HepG2 (cell line): ENCODE measurements at regions not wholly inside any gene's neighbourhood (a gene's known extent, or its start where the extent isn't known, plus 50 kb on each side); places are given as distances from the start of the nearest gene placed in this dataset.

Experiments used
- ATAC-seq: fragments of 200-7000 bp; cut with Tn5 transposase; 3 replicates; pipeline ENCODE4 v1.9.1; 2020; ENCODE audit warnings: mild to moderate bottlenecking, moderate library complexity
- BruUV-seq: library from RNA; stranded (reverse); fragments of 400-500 nt; replicated peaks from 2 replicates; lab custom pipeline; 2021; lab: Mats Ljungman, UMichigan
- CTCF ChIA-PET: fragments of 300-600 bp; formaldehyde crosslinking; extraction: SDS; loops from one replicate; lab custom pipeline; 2021; ENCODE audit warnings: low total read pairs, inconsistent platforms, low intra/inter-chr PET ratio; lab: Yijun Ruan, JAX
- POLR2A ChIA-PET: fragments of 350-600 bp; sonication (Branson Sonifier 250); formaldehyde crosslinking; loops from one replicate; lab custom pipeline; 2020; ENCODE audit warnings: antibody characterized with exemption, inconsistent platforms; lab: Yijun Ruan, JAX
- DNase-seq: peaks from one replicate; pipeline ENCODE4 v3.0.0-alpha.2; 2015; ENCODE audit warnings: low spot score
- FAIRE-seq: peaks from 3 replicates; lab custom pipeline; 2011; peaks lifted over from hg19 to GRCh38; lab: Jason Lieb, UNC
- H2AFZ ChIP-seq: one replicate; pipeline ENCODE4 v1.6.1; 2011; ENCODE audit warnings: low read length, inconsistent platforms
- H3K27ac ChIP-seq: fragments of 300-600 bp; 3 replicates; pipeline ENCODE4 v1.8.0; 2011; ENCODE audit warnings: mixed run types, mild to moderate bottlenecking, mixed read lengths, low read length, inconsistent platforms; ENCODE audit not compliant: insufficient read depth; ENCODE audit errors: extremely low read length
- H3K27me3 ChIP-seq, 2 experiments: fragments of 200-600 bp in 1 of 2; 2 replicates in 1 of 2; 3 replicates in 1 of 2; pipeline versions ENCODE4 v1.6.0 to v1.8.0; 2011; ENCODE audit warnings: low read length in 2 of 2, mild to moderate bottlenecking in 2 of 2, moderate library complexity in 2 of 2, inconsistent platforms in 1 of 2; ENCODE audit not compliant: insufficient read depth in 2 of 2, control insufficient read depth in 1 of 2
- H3K36me3 ChIP-seq, 2 experiments: fragments of 200-600 bp in 1 of 2; replicated peaks in 1 of 2; 2 replicates in 1 of 2; 3 replicates in 1 of 2; pipeline versions ENCODE4 v1.5.1 to v1.8.0; 2011; ENCODE audit warnings: low read length in 2 of 2, inconsistent platforms in 1 of 2; ENCODE audit not compliant: insufficient read depth in 2 of 2, control insufficient read depth in 1 of 2
- H3K4me1 ChIP-seq: 2 replicates; pipeline ENCODE4 v1.5.1; 2012; ENCODE audit warnings: low read length, inconsistent platforms; ENCODE audit not compliant: insufficient read depth
- H3K4me2 ChIP-seq: 2 replicates; pipeline ENCODE4 v1.6.0; 2011; ENCODE audit warnings: low read depth, low read length, inconsistent platforms
- H3K4me3 ChIP-seq, 3 experiments: fragments of 200-600 bp in 1 of 3; sonication (generic), shearing (Covaris generic) in 1 of 3; replicated peaks in 1 of 3; 2 replicates each; pipeline ENCODE4 v1.5.1; 2011 to 2016; ENCODE audit warnings: low read length in 3 of 3, inconsistent platforms in 2 of 3, low read depth in 2 of 3, mild to moderate bottlenecking in 2 of 3, control low read depth in 1 of 3, mixed read lengths in 1 of 3; ENCODE audit not compliant: insufficient read depth in 1 of 3
- H3K79me2 ChIP-seq: one replicate; pipeline ENCODE4 v1.6.1; 2011; ENCODE audit warnings: low read length, inconsistent platforms; ENCODE audit not compliant: insufficient read depth
- H3K9ac ChIP-seq: 2 replicates; pipeline ENCODE4 v1.6.0; 2011; ENCODE audit warnings: mild to moderate bottlenecking, low read depth, low read length, inconsistent platforms; ENCODE audit not compliant: insufficient read depth
- H3K9me3 ChIP-seq: 2 replicates; pipeline ENCODE4 v1.5.1; 2012; ENCODE audit warnings: mild to moderate bottlenecking, low read length
- H4K20me1 ChIP-seq: 2 replicates; pipeline ENCODE4 v1.6.0; 2011; ENCODE audit warnings: inconsistent platforms, mild to moderate bottlenecking, low read length, moderate library complexity; ENCODE audit not compliant: insufficient read depth
- FOXK2 ChIP-seq: fragments of 450-650 bp; IDR thresholded peaks from 2 replicates; pipeline ENCODE4 v1.6.1; 2016
- GABPA ChIP-seq, 2 experiments: IDR thresholded peaks; 2 replicates each; pipeline ENCODE4 v1.6.1; 2011 to 2016; ENCODE audit warnings: low read depth in 2 of 2, low read length in 1 of 2, missing biosample characterization in 1 of 2, missing genetic modification characterization in 1 of 2
- HDAC2 ChIP-seq: sonication (generic); formaldehyde crosslinking; IDR thresholded peaks from 2 replicates; pipeline ENCODE4 v1.4.0; 2020; ENCODE audit warnings: missing genetic modification reagents
- HNRNPL ChIP-seq: fragments of 200-400 bp; formaldehyde crosslinking; IDR thresholded peaks from 2 replicates; pipeline ENCODE4 v1.6.1; 2017; ENCODE audit warnings: mild to moderate bottlenecking, low read depth, low read length
- MBD4 ChIP-seq: IDR thresholded peaks from 2 replicates; pipeline ENCODE4 v1.6.1; 2012; ENCODE audit warnings: low read length, inconsistent platforms, borderline replicate concordance
- NFATC3 ChIP-seq: sonication (generic); formaldehyde crosslinking; IDR thresholded peaks from 2 replicates; pipeline ENCODE4 v1.5.1; 2020; ENCODE audit warnings: mild to moderate bottlenecking, missing genetic modification reagents
- ZNF207 ChIP-seq: fragments of 450-650 bp; IDR thresholded peaks from 2 replicates; pipeline ENCODE4 v1.6.1; 2016; ENCODE audit warnings: antibody characterized with exemption, borderline replicate concordance
- ZNF263 ChIP-seq: sonication (generic); formaldehyde crosslinking; IDR thresholded peaks from 2 replicates; pipeline ENCODE4 v1.4.0; 2020; ENCODE audit warnings: missing genetic modification reagents
- ZNF383 ChIP-seq: sonication (generic); formaldehyde crosslinking; IDR thresholded peaks from 2 replicates; pipeline ENCODE4 v1.4.0; 2020; ENCODE audit warnings: missing genetic modification reagents, mild to moderate bottlenecking, borderline replicate concordance
- ZNF549 ChIP-seq: sonication (generic); formaldehyde crosslinking; IDR thresholded peaks from 2 replicates; pipeline ENCODE4 v1.5.0; 2020; ENCODE audit warnings: missing genetic modification reagents
- ZNF839 ChIP-seq: sonication (generic); formaldehyde crosslinking; IDR thresholded peaks from 2 replicates; pipeline ENCODE4 v1.4.0; 2020; ENCODE audit warnings: missing genetic modification reagents, mild to moderate bottlenecking, borderline replicate concordance
- ZNF850 ChIP-seq: sonication (generic); formaldehyde crosslinking; conservative IDR thresholded peaks from 2 replicates; pipeline ENCODE4 v1.9.0; 2021; ENCODE audit warnings: mild to moderate bottlenecking, missing genetic modification reagents
- WGBS: methylation state at CpG from one replicate; pipeline ENCODE4 v1.1.6; 2017; ENCODE audit warnings: low lambda C conversion rate; 5-methylcytosine and 5-hydroxymethylcytosine counted together
- in situ Hi-C: cut with HindIII; loops from 2 replicates; pipeline ENCODE4 v1.10.0; 2017; ENCODE audit warnings: low pct_unique_long_range_greater_than_20kb; ENCODE audit not compliant: extremely low pct_ligation_motif_present
- intact Hi-C: fragments of 100-400 bp; cut with micrococcal nuclease; formaldehyde crosslinking; loops from one replicate; pipeline ENCODE4 v1.10.0; 2022; ENCODE audit not compliant: unreplicated experiment
- TF ChIP-seq, protein P1 (sequence below): sonication (generic); formaldehyde crosslinking; IDR thresholded peaks from 2 replicates; pipeline ENCODE4 v1.5.0; 2020; ENCODE audit warnings: mild to moderate bottlenecking, missing genetic modification reagents
- TF ChIP-seq, protein P2 (sequence below): IDR thresholded peaks from 2 replicates; pipeline ENCODE4 v1.6.1; 2016
- TF ChIP-seq, protein P3 (sequence below): sonication (generic); formaldehyde crosslinking; IDR thresholded peaks from 2 replicates; pipeline ENCODE4 v1.8.0; 2022; ENCODE audit warnings: mild to moderate bottlenecking, missing genetic modification reagents, moderate library complexity
- TF ChIP-seq, protein P4 (sequence below): IDR thresholded peaks from 2 replicates; pipeline ENCODE4 v1.6.1; 2016; ENCODE audit warnings: control low read depth
- TF ChIP-seq, protein P5 (sequence below): sonication (generic); formaldehyde crosslinking; IDR thresholded peaks from 2 replicates; pipeline ENCODE4 v1.9.0; 2022; ENCODE audit warnings: missing genetic modification reagents, mild to moderate bottlenecking, borderline replicate concordance

DNA sequence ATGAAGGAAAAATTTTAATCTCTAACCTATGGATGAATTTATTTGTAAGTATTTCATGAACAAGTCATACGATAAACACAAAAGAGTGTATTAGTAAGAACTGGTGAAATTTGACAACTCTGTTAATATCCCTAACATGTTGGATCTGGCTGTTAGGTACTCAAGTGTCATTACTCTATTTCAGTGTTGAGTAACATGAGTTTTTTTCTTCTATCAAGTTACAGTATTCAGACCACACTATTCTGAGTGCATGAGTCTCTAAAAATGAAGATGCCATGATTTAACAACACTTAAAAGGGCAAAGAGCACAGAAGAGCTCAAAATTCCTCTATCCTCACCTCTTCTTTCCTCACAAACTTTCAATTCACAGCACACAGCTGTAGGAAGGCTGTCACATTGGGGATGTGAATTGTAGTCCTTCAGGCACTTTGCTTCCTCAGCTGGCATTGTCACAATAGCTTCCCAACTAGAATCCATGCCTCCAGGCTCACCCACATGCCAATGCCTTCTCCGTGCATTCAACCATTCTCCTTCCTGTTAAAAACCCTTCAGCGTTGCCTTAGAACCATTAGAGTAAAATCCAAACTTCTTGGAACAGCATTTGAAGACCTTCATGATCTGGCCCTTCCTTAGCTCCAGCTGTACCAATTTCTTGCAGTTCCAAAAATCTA, 73.7 kb upstream of the DBX2 start (continued):
- TF ChIP-seq, protein P1, sequence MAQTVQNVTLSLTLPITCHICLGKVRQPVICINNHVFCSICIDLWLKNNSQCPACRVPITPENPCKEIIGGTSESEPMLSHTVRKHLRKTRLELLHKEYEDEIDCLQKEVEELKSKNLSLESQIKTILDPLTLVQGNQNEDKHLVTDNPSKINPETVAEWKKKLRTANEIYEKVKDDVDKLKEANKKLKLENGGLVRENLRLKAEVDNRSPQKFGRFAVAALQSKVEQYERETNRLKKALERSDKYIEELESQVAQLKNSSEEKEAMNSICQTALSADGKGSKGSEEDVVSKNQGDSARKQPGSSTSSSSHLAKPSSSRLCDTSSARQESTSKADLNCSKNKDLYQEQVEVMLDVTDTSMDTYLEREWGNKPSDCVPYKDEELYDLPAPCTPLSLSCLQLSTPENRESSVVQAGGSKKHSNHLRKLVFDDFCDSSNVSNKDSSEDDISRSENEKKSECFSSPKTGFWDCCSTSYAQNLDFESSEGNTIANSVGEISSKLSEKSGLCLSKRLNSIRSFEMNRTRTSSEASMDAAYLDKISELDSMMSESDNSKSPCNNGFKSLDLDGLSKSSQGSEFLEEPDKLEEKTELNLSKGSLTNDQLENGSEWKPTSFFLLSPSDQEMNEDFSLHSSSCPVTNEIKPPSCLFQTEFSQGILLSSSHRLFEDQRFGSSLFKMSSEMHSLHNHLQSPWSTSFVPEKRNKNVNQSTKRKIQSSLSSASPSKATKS, result no peak
- TF ChIP-seq ZNF839 (CRISPR knock-in tag), result no peak
- TF ChIP-seq HNRNPL, result no peak
- TF ChIP-seq FOXK2, result no peak
- TF ChIP-seq, protein P2, sequence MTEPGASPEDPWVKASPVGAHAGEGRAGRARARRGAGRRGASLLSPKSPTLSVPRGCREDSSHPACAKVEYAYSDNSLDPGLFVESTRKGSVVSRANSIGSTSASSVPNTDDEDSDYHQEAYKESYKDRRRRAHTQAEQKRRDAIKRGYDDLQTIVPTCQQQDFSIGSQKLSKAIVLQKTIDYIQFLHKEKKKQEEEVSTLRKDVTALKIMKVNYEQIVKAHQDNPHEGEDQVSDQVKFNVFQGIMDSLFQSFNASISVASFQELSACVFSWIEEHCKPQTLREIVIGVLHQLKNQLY (CRISPR knock-in tag), result no peak
- no peak for TF ChIP-seq ZNF263 (CRISPR knock-in tag)

DNA sequence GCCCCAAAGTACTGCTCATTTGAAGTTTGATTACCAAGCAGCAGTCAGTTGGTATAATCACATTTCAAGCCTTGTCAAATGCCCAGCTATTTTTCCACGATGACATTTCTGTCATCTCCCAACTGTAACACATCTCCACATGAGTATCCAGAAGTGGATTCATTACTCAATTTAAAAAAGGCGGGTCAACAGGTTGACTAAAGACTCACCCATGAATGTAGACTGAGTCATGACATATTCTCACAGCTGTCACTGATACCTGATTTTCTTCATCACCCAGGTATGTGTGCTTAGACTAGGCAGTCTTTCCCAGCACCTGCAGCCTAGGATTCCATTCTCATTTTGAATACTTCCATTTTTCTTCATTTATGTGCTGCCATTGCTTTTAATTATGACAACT, 75.1 kb upstream of the DBX2 start:
- ATAC-seq (no peak), DNase-seq (no peak), FAIRE-seq (no peak)
- Histone ChIP-seq H3K36me3 (no peaks in the 10 kb centered on the region), H3K4me2 (no peak overlapping the region), H4K20me1 (no peaks in the 10 kb centered on the region), H3K79me2 (no peaks in the 10 kb centered on the region), H3K4me3 (no peak overlapping the region), H3K4me1 (no peaks in the 10 kb centered on the region), H3K27me3 (0 out of 5 replicates have a peak, but pooled peaks cover 0 to 1% of the 10 kb centered on the region in 2 experiments), H2AFZ (no peak overlapping the region), H3K9ac (no peak overlapping the region), H3K27ac (no peak overlapping the region), H3K9me3 (no peaks in the 10 kb centered on the region)
- no TSS peak for BruUV-seq
- WGBS, result 3% methylated on average over 2 of the region's 2 CpGs
- in situ Hi-C loops, result no loop called here
- CTCF ChIA-PET, result no interaction called here
- intact Hi-C loops, result no loop called here
- POLR2A ChIA-PET, result no interaction called here
- TF ChIP-seq ZNF549 (CRISPR knock-in tag) (no peak), HDAC2 (CRISPR knock-in tag) (no peak), ZNF207 (no peak), MBD4 (no peak), ZNF383 (no peak), ZNF850 (no peak), NFATC3 (no peak), GABPA (IDR thresholded peaks at IDR 0.05; ENCODE audit: low read depth, low read length) (no peak), GABPA (CRISPR knock-in tag; IDR thresholded peaks at IDR 0.05; ENCODE audit: low read depth) (no peak)
- TF ChIP-seq, protein P3, sequence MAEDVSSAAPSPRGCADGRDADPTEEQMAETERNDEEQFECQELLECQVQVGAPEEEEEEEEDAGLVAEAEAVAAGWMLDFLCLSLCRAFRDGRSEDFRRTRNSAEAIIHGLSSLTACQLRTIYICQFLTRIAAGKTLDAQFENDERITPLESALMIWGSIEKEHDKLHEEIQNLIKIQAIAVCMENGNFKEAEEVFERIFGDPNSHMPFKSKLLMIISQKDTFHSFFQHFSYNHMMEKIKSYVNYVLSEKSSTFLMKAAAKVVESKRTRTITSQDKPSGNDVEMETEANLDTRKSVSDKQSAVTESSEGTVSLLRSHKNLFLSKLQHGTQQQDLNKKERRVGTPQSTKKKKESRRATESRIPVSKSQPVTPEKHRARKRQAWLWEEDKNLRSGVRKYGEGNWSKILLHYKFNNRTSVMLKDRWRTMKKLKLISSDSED, result no peak
- TF ChIP-seq, protein P4, sequence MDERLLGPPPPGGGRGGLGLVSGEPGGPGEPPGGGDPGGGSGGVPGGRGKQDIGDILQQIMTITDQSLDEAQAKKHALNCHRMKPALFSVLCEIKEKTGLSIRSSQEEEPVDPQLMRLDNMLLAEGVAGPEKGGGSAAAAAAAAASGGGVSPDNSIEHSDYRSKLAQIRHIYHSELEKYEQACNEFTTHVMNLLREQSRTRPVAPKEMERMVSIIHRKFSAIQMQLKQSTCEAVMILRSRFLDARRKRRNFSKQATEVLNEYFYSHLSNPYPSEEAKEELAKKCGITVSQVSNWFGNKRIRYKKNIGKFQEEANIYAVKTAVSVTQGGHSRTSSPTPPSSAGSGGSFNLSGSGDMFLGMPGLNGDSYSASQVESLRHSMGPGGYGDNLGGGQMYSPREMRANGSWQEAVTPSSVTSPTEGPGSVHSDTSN (CRISPR knock-in tag), result no peak
- TF ChIP-seq, protein P5, sequence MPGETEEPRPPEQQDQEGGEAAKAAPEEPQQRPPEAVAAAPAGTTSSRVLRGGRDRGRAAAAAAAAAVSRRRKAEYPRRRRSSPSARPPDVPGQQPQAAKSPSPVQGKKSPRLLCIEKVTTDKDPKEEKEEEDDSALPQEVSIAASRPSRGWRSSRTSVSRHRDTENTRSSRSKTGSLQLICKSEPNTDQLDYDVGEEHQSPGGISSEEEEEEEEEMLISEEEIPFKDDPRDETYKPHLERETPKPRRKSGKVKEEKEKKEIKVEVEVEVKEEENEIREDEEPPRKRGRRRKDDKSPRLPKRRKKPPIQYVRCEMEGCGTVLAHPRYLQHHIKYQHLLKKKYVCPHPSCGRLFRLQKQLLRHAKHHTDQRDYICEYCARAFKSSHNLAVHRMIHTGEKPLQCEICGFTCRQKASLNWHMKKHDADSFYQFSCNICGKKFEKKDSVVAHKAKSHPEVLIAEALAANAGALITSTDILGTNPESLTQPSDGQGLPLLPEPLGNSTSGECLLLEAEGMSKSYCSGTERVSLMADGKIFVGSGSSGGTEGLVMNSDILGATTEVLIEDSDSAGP (CRISPR knock-in tag), result no peak
